ENCODE measurements at regions not wholly inside any gene's neighbourhood (a gene's known extent, or its start where the extent isn't known, plus 50 kb on each side); places are given as distances from the start of the nearest gene placed in this dataset.

DNA sequence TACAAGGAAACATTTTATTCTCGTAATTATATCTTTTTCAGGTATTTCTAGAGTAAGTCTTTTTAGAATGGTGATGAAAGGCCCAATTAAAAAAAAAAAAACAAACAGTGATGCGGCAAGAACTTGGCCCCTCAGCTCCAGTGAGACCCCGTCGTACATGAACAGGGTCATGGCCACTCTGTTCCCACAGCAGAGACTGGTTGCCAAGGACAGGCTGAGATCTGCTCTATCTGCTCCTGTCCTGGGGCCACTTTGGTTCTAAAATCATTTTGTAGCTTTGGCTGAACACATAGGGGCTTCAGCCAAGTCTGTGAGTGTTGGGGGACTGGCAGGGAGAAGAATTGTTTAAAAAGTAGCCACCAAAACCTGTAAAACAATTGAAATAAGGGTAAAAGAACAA, 286.9 kb downstream of the RFC3 start:
- Histone ChIP-seq H3K36me3 (ENCODE audit: insufficient read depth, low read length) (no peaks in the 10 kb centered on the region), H4K20me1 (ENCODE audit: insufficient read depth, low read length, poor library complexity, severe bottlenecking) (no peaks in the 10 kb centered on the region), H3K4me3 (ENCODE audit: low read length, poor library complexity, severe bottlenecking) (no peak overlapping the region), H3K9ac (ENCODE audit: low read depth, low read length, poor library complexity, severe bottlenecking) (no peak overlapping the region), H2AFZ (ENCODE audit: low read length) (no peak overlapping the region), H3F3A (ENCODE audit: low read depth) (no peaks in the 10 kb centered on the region), H3K79me2 (ENCODE audit: insufficient read depth, low read length) (no peaks in the 10 kb centered on the region), H3K4me2 (ENCODE audit: low read depth, low read length, poor library complexity, severe bottlenecking) (no peak overlapping the region), H3K9me2 (replicated peaks; ENCODE audit: low read depth, low read length) (no peaks in the 10 kb centered on the region), H3K27me3 (ENCODE audit: insufficient read depth, low read length, poor library complexity, severe bottlenecking) (no peaks in the 10 kb centered on the region), H3K4me1 (ENCODE audit: insufficient read depth, low read length, poor library complexity, severe bottlenecking) (no peaks in the 10 kb centered on the region), H3K9me3 (ENCODE audit: insufficient read depth, low read depth, low read length) (no peaks in the 10 kb centered on the region)
- TF ChIP-seq EZH2phosphoT487 (IDR thresholded peaks at IDR 0.05; ENCODE audit: borderline replicate concordance): no peak
- TF ChIP-seq, protein P1, sequence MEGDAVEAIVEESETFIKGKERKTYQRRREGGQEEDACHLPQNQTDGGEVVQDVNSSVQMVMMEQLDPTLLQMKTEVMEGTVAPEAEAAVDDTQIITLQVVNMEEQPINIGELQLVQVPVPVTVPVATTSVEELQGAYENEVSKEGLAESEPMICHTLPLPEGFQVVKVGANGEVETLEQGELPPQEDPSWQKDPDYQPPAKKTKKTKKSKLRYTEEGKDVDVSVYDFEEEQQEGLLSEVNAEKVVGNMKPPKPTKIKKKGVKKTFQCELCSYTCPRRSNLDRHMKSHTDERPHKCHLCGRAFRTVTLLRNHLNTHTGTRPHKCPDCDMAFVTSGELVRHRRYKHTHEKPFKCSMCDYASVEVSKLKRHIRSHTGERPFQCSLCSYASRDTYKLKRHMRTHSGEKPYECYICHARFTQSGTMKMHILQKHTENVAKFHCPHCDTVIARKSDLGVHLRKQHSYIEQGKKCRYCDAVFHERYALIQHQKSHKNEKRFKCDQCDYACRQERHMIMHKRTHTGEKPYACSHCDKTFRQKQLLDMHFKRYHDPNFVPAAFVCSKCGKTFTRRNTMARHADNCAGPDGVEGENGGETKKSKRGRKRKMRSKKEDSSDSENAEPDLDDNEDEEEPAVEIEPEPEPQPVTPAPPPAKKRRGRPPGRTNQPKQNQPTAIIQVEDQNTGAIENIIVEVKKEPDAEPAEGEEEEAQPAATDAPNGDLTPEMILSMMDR (conservative IDR thresholded peaks at IDR 0.05; ENCODE audit: low read length): no peak

DNA sequence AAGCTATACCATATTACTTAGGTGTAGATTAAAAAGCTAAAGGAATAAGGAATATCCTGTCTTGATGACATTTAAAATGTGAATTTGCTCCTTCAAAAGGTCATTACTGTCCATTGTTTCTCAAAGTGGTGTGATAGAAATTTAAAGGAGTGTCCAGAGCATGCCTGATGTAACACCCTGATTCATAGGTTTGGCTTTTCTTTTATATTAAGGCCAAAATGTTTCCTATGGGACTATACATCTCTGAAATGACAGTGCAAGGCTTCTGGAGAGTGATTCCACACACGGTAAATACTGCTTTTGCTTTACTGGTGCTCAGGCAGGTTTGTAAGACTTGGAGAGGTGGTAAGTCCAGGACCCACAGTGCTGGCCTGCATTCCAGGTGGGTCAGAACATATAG, 289.9 kb downstream of the RFC3 start:
- H3K36me3 ChIP-seq (ENCODE audit: insufficient read depth, low read length): no peaks in the 10 kb centered on the region
- H3K4me1 ChIP-seq (ENCODE audit: insufficient read depth, low read length, poor library complexity, severe bottlenecking): no peaks in the 10 kb centered on the region
- no peaks in the 10 kb centered on the region for H4K20me1 ChIP-seq (ENCODE audit: insufficient read depth, low read length, poor library complexity, severe bottlenecking)
- H3K4me3 ChIP-seq (ENCODE audit: low read length, poor library complexity, severe bottlenecking): no peak overlapping the region
- H3K9me3 ChIP-seq (ENCODE audit: insufficient read depth, low read depth, low read length): no peaks in the 10 kb centered on the region
- H2AFZ ChIP-seq (ENCODE audit: low read length): no peak overlapping the region
- TF ChIP-seq, protein P1 (conservative IDR thresholded peaks at IDR 0.05; ENCODE audit: low read length): no peak
- no peak for TF ChIP-seq EZH2phosphoT487 (IDR thresholded peaks at IDR 0.05; ENCODE audit: borderline replicate concordance)
- no peaks in the 10 kb centered on the region for H3K27me3 ChIP-seq (ENCODE audit: insufficient read depth, low read length, poor library complexity, severe bottlenecking)
- H3K9me2 ChIP-seq (replicated peaks; ENCODE audit: low read depth, low read length): no peaks in the 10 kb centered on the region
- H3K79me2 ChIP-seq (ENCODE audit: insufficient read depth, low read length): no peaks in the 10 kb centered on the region
- H3K4me2 ChIP-seq (ENCODE audit: low read depth, low read length, poor library complexity, severe bottlenecking): no peak overlapping the region
- H3K9ac ChIP-seq (ENCODE audit: low read depth, low read length, poor library complexity, severe bottlenecking): no peak overlapping the region
- no peaks in the 10 kb centered on the region for H3F3A ChIP-seq (ENCODE audit: low read depth)

DNA sequence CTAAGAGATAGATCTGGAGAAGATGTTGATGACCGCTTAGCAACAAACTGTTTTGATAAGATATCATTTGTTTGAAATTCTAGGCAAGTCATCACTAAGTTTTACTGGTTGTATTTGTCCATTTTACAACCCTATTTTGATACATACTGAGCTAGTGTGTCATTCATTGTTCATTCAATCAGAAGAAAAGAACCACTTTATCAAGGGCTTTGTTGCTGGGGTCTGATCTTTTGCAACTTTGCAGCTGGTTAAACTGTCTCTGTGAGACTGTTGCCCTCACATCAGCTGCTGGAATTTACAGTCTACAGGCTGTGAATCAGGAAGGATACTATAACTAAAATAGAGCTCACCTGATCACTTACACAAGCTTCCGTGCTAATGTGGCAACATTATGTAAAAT, 290.5 kb downstream of the RFC3 start:
- Histone ChIP-seq H3F3A (ENCODE audit: low read depth) (no peaks in the 10 kb centered on the region), H3K79me2 (ENCODE audit: insufficient read depth, low read length) (no peaks in the 10 kb centered on the region), H3K4me1 (ENCODE audit: insufficient read depth, low read length, poor library complexity, severe bottlenecking) (no peaks in the 10 kb centered on the region), H3K9ac (ENCODE audit: low read depth, low read length, poor library complexity, severe bottlenecking) (no peak overlapping the region), H3K27me3 (ENCODE audit: insufficient read depth, low read length, poor library complexity, severe bottlenecking) (no peaks in the 10 kb centered on the region), H3K9me3 (ENCODE audit: insufficient read depth, low read depth, low read length) (no peaks in the 10 kb centered on the region), H3K4me3 (ENCODE audit: low read length, poor library complexity, severe bottlenecking) (no peak overlapping the region), H3K4me2 (ENCODE audit: low read depth, low read length, poor library complexity, severe bottlenecking) (no peak overlapping the region), H3K36me3 (ENCODE audit: insufficient read depth, low read length) (no peaks in the 10 kb centered on the region), H3K9me2 (replicated peaks; ENCODE audit: low read depth, low read length) (no peaks in the 10 kb centered on the region), H4K20me1 (ENCODE audit: insufficient read depth, low read length, poor library complexity, severe bottlenecking) (no peaks in the 10 kb centered on the region), H2AFZ (ENCODE audit: low read length) (no peak overlapping the region)
- TF ChIP-seq EZH2phosphoT487 (IDR thresholded peaks at IDR 0.05; ENCODE audit: borderline replicate concordance): no peak
- TF ChIP-seq, protein P1 (conservative IDR thresholded peaks at IDR 0.05; ENCODE audit: low read length): no peak
